ENCODE measurements at regions not wholly inside any gene's neighbourhood (a gene's known extent, or its start where the extent isn't known, plus 50 kb on each side); places are given as distances from the start of the nearest gene placed in this dataset.
"Not testable (repeated sequence)": the region's sequence is repeated elsewhere in the genome, so short reads cannot be mapped to it uniquely, and the experiment has no call there.

- no peak for DNase-seq
Observed at GRCh38 chr21:17368748-17369363, 144.0 kb upstream of the CXADR start.

GRCh38 chr21:17370263-17370662 lies 142.6 kb upstream of the CXADR start:
- no peak for DNase-seq

DNA sequence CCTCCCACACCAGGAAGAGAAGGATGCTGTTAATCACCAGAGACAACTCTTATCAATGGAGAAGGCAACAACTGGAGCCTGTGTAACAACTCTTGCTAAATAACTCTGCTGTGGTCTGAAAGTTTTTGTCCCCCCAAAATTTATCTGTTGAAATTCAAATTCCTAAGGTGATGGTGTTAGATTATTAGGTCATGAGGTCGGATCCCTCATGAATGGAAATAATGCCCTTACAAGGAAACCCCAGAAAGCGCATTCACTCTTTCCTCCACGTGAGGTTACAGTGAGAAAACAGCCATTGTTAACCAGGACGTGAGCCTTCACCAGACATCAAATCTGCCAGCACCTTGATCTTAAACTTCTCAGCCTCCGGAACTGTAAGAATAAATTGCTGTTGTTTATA lies 141.9 kb upstream of the CXADR start:
- DNase-seq: no peak

- DNase-seq: no peak
Observed at GRCh38 chr21:17371450-17371849, 141.4 kb upstream of the CXADR start.

DNA sequence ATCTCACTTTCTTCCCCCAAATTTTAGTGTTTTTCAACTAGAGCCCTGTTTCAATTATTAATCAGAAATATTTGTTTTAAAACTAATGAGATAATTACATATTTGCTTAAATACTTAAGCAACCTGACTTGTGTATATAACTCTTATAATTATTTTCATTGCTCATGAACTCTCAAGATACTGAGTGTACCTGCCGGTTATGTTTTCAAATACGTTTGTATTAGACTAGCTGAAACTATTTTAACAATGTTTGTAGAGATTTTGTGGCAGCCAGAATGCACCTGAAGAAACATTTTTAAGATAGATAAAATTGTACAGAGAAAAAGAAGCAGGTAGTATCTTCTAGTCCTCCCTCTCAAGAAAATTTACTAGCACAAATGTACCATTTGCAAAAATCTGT lies 140.6 kb upstream of the CXADR start:
- no peak for DNase-seq

GRCh38 chr21:17386498-17386897 lies 126.3 kb upstream of the CXADR start:
- DNase-seq: no peak

- DNase-seq: peak in 3 of 5 experiments; percentile 9 to 62 (median 10)
Observed at GRCh38 chr21:17387030-17387617, 125.7 kb upstream of the CXADR start.

- no peak for DNase-seq
Observed at GRCh38 chr21:17388226-17388625, 124.6 kb upstream of the CXADR start.

DNA sequence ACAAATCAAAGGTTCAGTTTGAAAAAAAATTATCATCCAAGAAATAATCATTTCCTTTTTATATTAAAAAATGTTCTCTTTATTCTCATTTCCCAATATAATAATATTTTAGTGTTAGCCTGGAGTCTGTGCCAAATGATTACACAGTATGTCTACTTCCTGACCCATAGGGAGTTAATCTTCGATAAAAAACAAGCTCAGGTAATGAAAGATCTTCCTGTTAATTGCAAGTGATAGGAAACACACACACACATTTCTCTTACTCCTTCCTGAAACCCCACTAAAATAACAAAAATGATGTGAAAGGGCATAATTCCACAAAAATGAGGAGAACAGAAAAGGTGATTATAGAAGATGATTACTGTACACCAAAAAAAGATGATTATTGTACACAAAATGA lies 123.5 kb upstream of the CXADR start:
- no peak for DNase-seq

GRCh38 chr21:17390569-17390968 lies 122.3 kb upstream of the CXADR start:
- DNase-seq: no peak

GRCh38 chr21:17391811-17392340 lies 121.0 kb upstream of the CXADR start:
- DNase-seq: no peak

DNA sequence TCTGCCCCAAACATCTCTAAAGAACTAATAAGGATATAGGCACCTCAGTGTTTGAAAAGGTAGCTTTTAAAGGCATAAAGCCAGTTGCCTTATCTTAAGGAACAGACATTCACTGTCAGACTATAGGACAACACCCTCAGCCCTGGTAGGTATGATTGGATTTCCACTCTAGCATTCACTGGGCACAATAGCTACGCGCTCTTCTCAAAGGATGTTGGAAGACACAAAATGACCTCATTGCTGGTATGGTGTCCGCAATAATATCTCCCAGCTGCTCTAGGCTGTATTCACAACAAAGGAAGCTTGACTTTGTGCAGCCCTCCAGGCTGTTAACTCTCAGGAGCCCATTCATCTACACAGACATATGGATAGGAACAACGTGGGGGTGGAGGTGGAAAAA lies 119.4 kb upstream of the CXADR start:
- DNase-seq: no peak

DNA sequence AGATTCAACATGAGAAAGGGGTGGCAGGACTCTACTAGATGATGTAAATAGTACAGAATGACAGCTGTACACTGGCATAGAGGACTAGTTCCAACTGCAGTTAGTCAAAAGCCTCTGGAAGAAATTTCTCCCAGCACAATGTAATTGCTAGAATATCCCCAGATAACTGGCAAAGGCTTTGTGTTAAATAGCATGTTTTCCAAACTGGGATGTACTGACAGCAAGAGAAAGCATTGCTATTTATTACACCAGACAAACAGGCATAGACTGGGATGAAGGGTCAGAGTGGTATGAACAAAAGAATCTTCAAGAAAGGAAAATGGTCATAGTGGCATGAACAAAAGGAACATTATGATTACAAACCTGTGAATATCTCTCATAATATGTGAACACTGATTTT lies 115.9 kb upstream of the CXADR start:
- no peak for DNase-seq

GRCh38 chr21:17397703-17398102 lies 115.1 kb upstream of the CXADR start:
- no peak for DNase-seq

GRCh38 chr21:17398954-17399353 lies 113.9 kb upstream of the CXADR start:
- DNase-seq: not testable (repeated sequence)

DNA sequence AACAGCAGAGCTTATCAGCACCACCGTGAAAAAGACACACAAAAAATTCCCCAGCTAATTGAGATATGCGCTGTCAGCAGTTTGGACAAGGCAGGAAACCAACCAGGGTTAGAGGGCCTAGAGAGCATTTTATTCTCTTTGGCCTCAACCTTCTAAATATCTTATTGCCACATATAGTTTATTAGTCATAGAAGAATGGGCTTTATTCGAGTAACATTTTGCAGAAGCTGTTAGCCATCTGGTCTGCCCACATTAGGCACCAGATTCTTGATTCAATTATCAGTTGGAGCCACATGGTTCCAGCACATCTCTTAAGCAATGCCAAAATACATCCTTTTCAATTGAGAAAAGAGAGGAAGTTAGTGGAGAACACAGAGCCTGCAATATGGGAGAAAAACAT lies 109.9 kb upstream of the CXADR start:
- DNase-seq: no peak

- peak in 1 of 5 experiments; percentile 19 for DNase-seq
Observed at GRCh38 chr21:17406202-17406601, 106.6 kb upstream of the CXADR start.

- DNase-seq: no peak
Observed at GRCh38 chr21:17414766-17415165, 98.1 kb upstream of the CXADR start.

DNA sequence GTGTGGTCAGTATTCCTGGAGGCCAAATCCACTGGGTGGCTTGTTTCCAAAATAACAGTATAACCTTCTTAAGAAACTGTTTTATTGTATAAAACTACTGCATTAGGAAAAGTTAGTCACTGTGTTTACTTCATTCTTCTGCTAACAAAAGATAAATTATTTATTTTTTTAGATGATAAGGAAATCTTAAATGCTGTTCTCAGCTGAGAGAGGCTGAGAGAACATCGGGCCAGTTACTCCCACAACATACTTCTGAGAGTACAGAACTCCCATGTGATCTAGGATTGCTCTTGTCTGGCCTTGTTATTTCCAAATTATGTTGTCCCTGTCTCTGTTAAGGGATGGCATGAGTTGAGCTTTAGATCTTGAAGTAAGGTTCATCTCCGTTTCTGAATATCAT lies 96.7 kb upstream of the CXADR start:
- no peak for DNase-seq

DNA sequence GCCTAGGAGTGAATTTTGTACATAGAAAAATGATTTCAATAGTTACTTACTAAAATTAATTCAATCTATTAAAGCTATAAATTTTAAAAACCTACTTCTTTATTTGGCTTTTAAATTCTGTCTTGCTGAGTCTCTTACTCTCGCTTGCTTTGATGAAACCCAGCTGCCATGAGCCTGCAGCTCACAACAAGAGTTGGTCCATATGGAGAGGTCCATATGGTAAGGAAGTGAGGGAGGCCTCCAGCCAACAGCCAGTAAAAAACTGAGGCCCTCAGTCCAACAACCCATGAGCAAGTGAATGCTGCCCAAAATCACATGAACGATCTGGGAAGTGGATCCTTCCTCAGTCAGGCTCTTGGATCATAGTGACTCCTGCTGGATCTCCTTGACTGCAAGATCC lies 89.9 kb upstream of the CXADR start:
- DNase-seq: no peak

DNA sequence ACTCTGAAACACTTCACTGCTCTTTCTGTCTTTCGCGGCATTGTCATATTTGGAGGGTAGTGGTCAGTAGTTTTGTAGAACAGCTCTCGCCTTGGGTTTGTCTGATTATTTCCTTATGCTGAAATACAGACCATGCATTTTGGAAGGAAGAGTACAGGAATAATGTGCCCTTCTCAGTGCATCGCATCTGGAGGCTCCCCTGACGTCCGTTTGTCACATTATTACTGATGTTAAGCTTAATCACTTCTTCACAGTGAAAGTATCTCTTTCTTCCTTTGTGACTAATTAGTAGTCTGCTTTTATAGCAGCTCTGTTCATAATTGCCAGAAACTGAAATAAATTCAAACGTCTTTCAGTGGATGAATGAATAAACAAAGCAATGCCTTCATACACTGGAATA lies 85.7 kb upstream of the CXADR start:
- no peak for DNase-seq

DNA sequence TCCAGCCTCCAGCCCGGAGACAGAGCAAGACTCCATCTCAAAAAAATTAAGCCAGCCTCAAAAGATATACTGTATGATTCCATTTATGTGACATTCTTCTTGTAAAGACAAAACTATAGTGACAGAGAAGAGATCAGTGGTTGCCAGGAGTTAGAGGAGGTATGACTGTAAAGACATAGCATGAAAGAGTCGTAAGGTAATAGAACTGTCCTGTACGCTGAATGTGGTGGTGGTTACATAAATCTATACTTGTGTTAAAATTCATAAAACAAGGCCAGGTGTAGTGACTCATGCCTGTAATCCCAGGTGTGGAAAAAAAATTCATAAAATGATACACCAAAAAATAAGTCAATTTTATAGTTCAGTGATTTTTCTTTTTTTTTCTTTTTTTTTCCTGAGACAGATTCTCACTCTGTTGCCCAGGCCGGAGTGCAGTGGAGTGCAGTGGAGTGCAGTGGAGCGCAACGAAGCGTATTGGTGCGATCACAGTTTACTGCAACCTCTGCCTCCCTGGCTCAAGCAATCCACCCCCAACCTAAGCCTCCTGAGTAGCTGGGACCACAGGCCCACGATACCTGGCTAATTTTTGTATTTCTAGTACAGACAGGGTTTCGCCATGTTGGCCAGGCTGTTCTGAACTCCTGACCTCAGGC lies 84.9 kb upstream of the CXADR start:
- DNase-seq: no peak

DNA sequence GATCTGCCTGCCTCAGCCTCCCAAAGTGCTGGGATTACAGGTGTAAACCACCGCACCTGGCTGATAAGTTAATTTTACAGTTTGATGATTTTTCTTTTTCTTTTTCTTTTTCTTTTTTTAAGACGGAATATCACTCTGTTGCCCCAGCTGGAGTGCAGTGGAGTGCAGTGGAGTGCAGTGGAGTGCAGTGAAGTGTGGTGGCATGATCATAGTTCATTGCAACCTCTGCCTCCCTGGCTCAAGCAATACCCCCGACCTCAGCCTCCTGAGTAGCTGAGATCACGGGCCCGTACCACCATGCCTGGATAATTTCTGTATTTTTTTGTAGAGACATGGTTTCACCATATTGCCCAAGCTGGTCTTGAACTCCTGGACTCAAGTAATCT lies 84.4 kb upstream of the CXADR start:
- DNase-seq: no peak

DNA sequence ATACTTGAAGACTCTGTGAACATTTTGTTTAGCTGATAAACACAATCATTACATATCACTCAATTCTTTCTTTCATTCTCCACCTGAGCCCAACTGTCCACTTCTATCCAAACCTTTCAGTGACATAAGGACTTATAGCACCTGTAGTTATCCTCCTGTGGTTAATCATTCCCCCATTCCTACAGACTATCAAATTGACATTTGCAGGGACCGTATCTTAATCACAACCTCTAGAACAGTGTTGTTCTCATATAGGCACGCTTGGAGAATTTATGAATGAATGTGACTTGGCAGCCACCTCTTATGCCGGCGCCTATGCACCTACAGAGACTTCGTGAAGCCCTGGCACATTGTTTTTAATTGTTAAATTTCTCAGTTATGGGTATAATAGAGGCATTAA lies 83.9 kb upstream of the CXADR start:
- DNase-seq: no peak

Measured in T-helper 2 cell (primary cell).